NCI-H1092 treated with DMSO at 0.1 percent for 48 hours (cell line): ENCODE measurements at regions not wholly inside any gene's neighbourhood (a gene's known extent, or its start where the extent isn't known, plus 50 kb on each side); places are given as distances from the start of the nearest gene placed in this dataset.

ENCODE experiments used
- DNase-seq: peaks from one replicate; lab custom pipeline; 2025; lab: John Stamatoyannopoulos, UW

- no peak for DNase-seq
Measured at GRCh38 chr1:229964281-229964680, 102.8 kb upstream of the GALNT2 start.

- no peak for DNase-seq
Measured at GRCh38 chr1:229970714-229971113, 96.3 kb upstream of the GALNT2 start.

GRCh38 chr1:229971141-229971540 is 95.9 kb upstream of the GALNT2 start:
- no peak for DNase-seq

GRCh38 chr1:229972600-229973296 is 94.3 kb upstream of the GALNT2 start:
- DNase-seq: no peak

- no peak for DNase-seq
Measured at GRCh38 chr1:229973297-229973612, 93.8 kb upstream of the GALNT2 start.

- no peak for DNase-seq
Measured at GRCh38 chr1:229975047-229975446, 92.0 kb upstream of the GALNT2 start.

GRCh38 chr1:229980009-229980408 is 87.0 kb upstream of the GALNT2 start:
- no peak for DNase-seq

- DNase-seq: no peak
Measured at GRCh38 chr1:229981736-229982135, 85.3 kb upstream of the GALNT2 start.

GRCh38 chr1:229984310-229984991 is 82.6 kb upstream of the GALNT2 start:
- DNase-seq: no peak

- no peak for DNase-seq
Measured at GRCh38 chr1:229984992-229985612, 81.9 kb upstream of the GALNT2 start.

- DNase-seq: no peak
Measured at GRCh38 chr1:229985613-229986010, 81.4 kb upstream of the GALNT2 start.

- DNase-seq: no peak
Measured at GRCh38 chr1:229986737-229987337, 80.2 kb upstream of the GALNT2 start.

- no peak for DNase-seq
Measured at GRCh38 chr1:229987953-229988352, 79.1 kb upstream of the GALNT2 start.

GRCh38 chr1:229988534-229988933 is 78.5 kb upstream of the GALNT2 start:
- no peak for DNase-seq

- DNase-seq: no peak
Measured at GRCh38 chr1:229989591-229990248, 77.3 kb upstream of the GALNT2 start.

- no peak for DNase-seq
Measured at GRCh38 chr1:229990326-229990725, 76.7 kb upstream of the GALNT2 start.

- DNase-seq: no peak
Measured at GRCh38 chr1:229991104-229991513, 75.9 kb upstream of the GALNT2 start.

- DNase-seq: no peak
Measured at GRCh38 chr1:229991724-229992333, 75.2 kb upstream of the GALNT2 start.

- DNase-seq: no peak
Measured at GRCh38 chr1:229993060-229993459, 74.0 kb upstream of the GALNT2 start.

- DNase-seq: no peak
Measured at GRCh38 chr1:229993894-229994293, 73.1 kb upstream of the GALNT2 start.

GRCh38 chr1:229999004-229999670 is 67.9 kb upstream of the GALNT2 start:
- no peak for DNase-seq
